ENCODE measurements at regions not wholly inside any gene's neighbourhood (a gene's known extent, or its start where the extent isn't known, plus 50 kb on each side); places are given as distances from the start of the nearest gene placed in this dataset.

GRCh38 chr4:62162606-62163005, 962.5 kb downstream of the ADGRL3 start:
- TF ChIP-seq ZFX (IDR thresholded peaks at IDR 0.05) (no peak), CTCF (conservative IDR thresholded peaks at IDR 0.05) (no peak; the same call in 1 of the 2 replicates)
- H3K27ac ChIP-seq = no peak overlapping the region

- TF ChIP-seq ZFX (IDR thresholded peaks at IDR 0.05) (no peak), CTCF (conservative IDR thresholded peaks at IDR 0.05) (no peak)
- no peak overlapping the region for H3K27ac ChIP-seq
Observed at GRCh38 chr4:62161446-62161845, 961.3 kb downstream of the ADGRL3 start.

GRCh38 chr4:62159876-62160275, 959.8 kb downstream of the ADGRL3 start:
- H3K27ac ChIP-seq = no peak overlapping the region
- no peak for TF ChIP-seq CTCF (conservative IDR thresholded peaks at IDR 0.05)
- no peak for TF ChIP-seq ZFX (IDR thresholded peaks at IDR 0.05)

- TF ChIP-seq CTCF (conservative IDR thresholded peaks at IDR 0.05) (no peak), ZFX (IDR thresholded peaks at IDR 0.05) (no peak)
- no peak overlapping the region for H3K27ac ChIP-seq
Observed at GRCh38 chr4:62159306-62159705, 959.2 kb downstream of the ADGRL3 start.

GRCh38 chr4:62156205-62156604, 956.1 kb downstream of the ADGRL3 start:
- no peak overlapping the region for H3K27ac ChIP-seq
- TF ChIP-seq ZFX (IDR thresholded peaks at IDR 0.05) (no peak), CTCF (conservative IDR thresholded peaks at IDR 0.05) (no peak)

GRCh38 chr4:62145276-62145675, 945.1 kb downstream of the ADGRL3 start:
- no peak for TF ChIP-seq CTCF (conservative IDR thresholded peaks at IDR 0.05)
- TF ChIP-seq ZFX (IDR thresholded peaks at IDR 0.05) = no peak
- no peak overlapping the region for H3K27ac ChIP-seq

- H3K27ac ChIP-seq = no peak overlapping the region
- TF ChIP-seq ZFX (IDR thresholded peaks at IDR 0.05) = no peak
- TF ChIP-seq CTCF (conservative IDR thresholded peaks at IDR 0.05) = no peak
Observed at GRCh38 chr4:62144431-62144830, 944.3 kb downstream of the ADGRL3 start.

Data from C4-2B (cell line).